ENCODE measurements at regions not wholly inside any gene's neighbourhood (a gene's known extent, or its start where the extent isn't known, plus 50 kb on each side); places are given as distances from the start of the nearest gene placed in this dataset.
A peak's percentile ranks its signal among the peaks of the same experiment; 100 is the strongest.
"Not testable (repeated sequence)": the region's sequence is repeated elsewhere in the genome, so short reads cannot be mapped to it uniquely, and the experiment has no call there.

GRCh38 chr14:44873536-44873935, 88.2 kb downstream of the KLHL28 start:
- DNase-seq (ENCODE audit: low spot score), result no peak

- no peak for DNase-seq (ENCODE audit: low spot score)
Observed at GRCh38 chr14:44866770-44867169, 95.0 kb downstream of the KLHL28 start.

- no peak for DNase-seq (ENCODE audit: low spot score)
Observed at GRCh38 chr14:44866322-44866721, 95.4 kb downstream of the KLHL28 start.

GRCh38 chr14:44863271-44863670, 98.5 kb downstream of the KLHL28 start:
- no peak for DNase-seq (ENCODE audit: low spot score)

GRCh38 chr14:44854114-44854513, 107.6 kb downstream of the KLHL28 start:
- no peak for DNase-seq (ENCODE audit: low spot score)

- no peak for DNase-seq (ENCODE audit: low spot score)
Observed at GRCh38 chr14:44847526-44848309, 114.0 kb downstream of the KLHL28 start.

- peak; percentile 47 for DNase-seq (ENCODE audit: low spot score)
Observed at GRCh38 chr14:44846232-44846824, 115.4 kb downstream of the KLHL28 start.

- not testable (repeated sequence) for DNase-seq (ENCODE audit: low spot score)
Observed at GRCh38 chr14:44835928-44836327, 125.8 kb downstream of the KLHL28 start.

- no peak for DNase-seq (ENCODE audit: low spot score)
Observed at GRCh38 chr14:44833376-44834060, 128.2 kb downstream of the KLHL28 start.

- no peak for DNase-seq (ENCODE audit: low spot score)
Observed at GRCh38 chr14:44830371-44830770, 131.4 kb downstream of the KLHL28 start.

GRCh38 chr14:44829021-44829420, 132.7 kb downstream of the KLHL28 start:
- DNase-seq (ENCODE audit: low spot score), result no peak

- DNase-seq (ENCODE audit: low spot score), result no peak
Observed at GRCh38 chr14:44828023-44828422, 133.7 kb downstream of the KLHL28 start.

- no peak for DNase-seq (ENCODE audit: low spot score)
Observed at GRCh38 chr14:44820230-44820964, 141.3 kb downstream of the KLHL28 start.

- no peak for DNase-seq (ENCODE audit: low spot score)
Observed at GRCh38 chr14:44814196-44814595, 147.6 kb downstream of the KLHL28 start.

- no peak for DNase-seq (ENCODE audit: low spot score)
Observed at GRCh38 chr14:44812672-44813071, 149.1 kb downstream of the KLHL28 start.

GRCh38 chr14:44804391-44804790, 157.4 kb downstream of the KLHL28 start:
- DNase-seq (ENCODE audit: low spot score), result no peak

GRCh38 chr14:44803239-44803905, 158.4 kb downstream of the KLHL28 start:
- peak; percentile 59 for DNase-seq (ENCODE audit: low spot score)

- DNase-seq (ENCODE audit: low spot score), result no peak
Observed at GRCh38 chr14:44798386-44799242, 163.1 kb downstream of the KLHL28 start.

GRCh38 chr14:44795725-44796124, 166.0 kb downstream of the KLHL28 start:
- DNase-seq (ENCODE audit: low spot score), result no peak

GRCh38 chr14:44791730-44792129, 170.0 kb downstream of the KLHL28 start:
- DNase-seq (ENCODE audit: low spot score), result no peak

GRCh38 chr14:44788612-44789011, 173.1 kb downstream of the KLHL28 start:
- no peak for DNase-seq (ENCODE audit: low spot score)

Measured in AG08396 (cell line).